ENCODE measurements at regions not wholly inside any gene's neighbourhood (a gene's known extent, or its start where the extent isn't known, plus 50 kb on each side); places are given as distances from the start of the nearest gene placed in this dataset.

- TF ChIP-seq CTCF (conservative IDR thresholded peaks at IDR 0.05), result no peak
- Histone ChIP-seq H3K27me3 (ENCODE audit: control insufficient read depth, insufficient read depth, low read length, poor library complexity, severe bottlenecking) (no peaks in the 10 kb centered on the region), H3K9ac (ENCODE audit: extremely low read depth, low read length, poor library complexity, severe bottlenecking) (no peak overlapping the region), H3K4me1 (ENCODE audit: control insufficient read depth, insufficient read depth, low read length) (no peaks in the 10 kb centered on the region), H3K36me3 (ENCODE audit: control insufficient read depth, insufficient read depth, low read length) (no peaks in the 10 kb centered on the region), H3K4me3 (ENCODE audit: low read length) (no peak overlapping the region), H3K9me3 (ENCODE audit: control insufficient read depth, low read length) (peaks cover 4% of the 10 kb centered on the region), H3K27ac (ENCODE audit: low read depth, low read length) (no peak overlapping the region)
- no peaks in the 10 kb centered on the region for H3K36me3 Mint-ChIP-seq (ENCODE audit: low read depth)
- no peak overlapping the region for H3K4me3 Mint-ChIP-seq
- no peak overlapping the region for H3K27ac Mint-ChIP-seq
- peaks cover 15% of the 10 kb centered on the region for H3K9me3 Mint-ChIP-seq
- 86 to 100% methylated on average over 1 of the region's 1 CpG for WGBS, 2 experiments (ENCODE audit: insufficient coverage in 1 of 2, insufficient read length in 1 of 2)
- H3K27me3 Mint-ChIP-seq (ENCODE audit: insufficient read depth), result no peaks in the 10 kb centered on the region
- no peak for DNase-seq
- H3K4me1 Mint-ChIP-seq, result peaks cover 2% of the 10 kb centered on the region
These were observed 123.9 kb upstream of the PMCH start for GRCh38 chr12:102321305-102322082.

GRCh38 chr12:102317155-102317554, 119.5 kb upstream of the PMCH start:
- Mint-ChIP-seq H3K9me3 (peaks cover 5% of the 10 kb centered on the region), H3K4me3 (no peak overlapping the region), H3K4me1 (no peaks in the 10 kb centered on the region), H3K27ac (no peak overlapping the region), H3K36me3 (ENCODE audit: low read depth) (no peaks in the 10 kb centered on the region), H3K27me3 (ENCODE audit: insufficient read depth) (no peaks in the 10 kb centered on the region)
- no peak for TF ChIP-seq CTCF (conservative IDR thresholded peaks at IDR 0.05)
- Histone ChIP-seq H3K4me1 (ENCODE audit: control insufficient read depth, insufficient read depth, low read length) (no peaks in the 10 kb centered on the region), H3K4me3 (ENCODE audit: low read length) (no peak overlapping the region), H3K27ac (ENCODE audit: low read depth, low read length) (no peak overlapping the region), H3K36me3 (ENCODE audit: control insufficient read depth, insufficient read depth, low read length) (no peaks in the 10 kb centered on the region), H3K27me3 (ENCODE audit: control insufficient read depth, insufficient read depth, low read length, poor library complexity, severe bottlenecking) (no peaks in the 10 kb centered on the region), H3K9ac (ENCODE audit: extremely low read depth, low read length, poor library complexity, severe bottlenecking) (no peak overlapping the region), H3K9me3 (ENCODE audit: control insufficient read depth, low read length) (peaks cover 4% of the 10 kb centered on the region)
- 97% methylated on average over 4 of the region's 4 CpGs; no CpG with 5 or more reads in 1 of the 2 experiments for WGBS, 2 experiments (ENCODE audit: insufficient coverage in 1 of 2, insufficient read length in 1 of 2)
- DNase-seq, result no peak

- Mint-ChIP-seq H3K27ac (no peak overlapping the region), H3K27me3 (ENCODE audit: insufficient read depth) (no peaks in the 10 kb centered on the region), H3K4me3 (no peak overlapping the region), H3K36me3 (ENCODE audit: low read depth) (no peaks in the 10 kb centered on the region), H3K4me1 (no peaks in the 10 kb centered on the region), H3K9me3 (peaks cover 5% of the 10 kb centered on the region)
- DNase-seq, result no peak
- Histone ChIP-seq H3K27ac (ENCODE audit: low read depth, low read length) (no peak overlapping the region), H3K9me3 (ENCODE audit: control insufficient read depth, low read length) (peaks cover 3% of the 10 kb centered on the region), H3K36me3 (ENCODE audit: control insufficient read depth, insufficient read depth, low read length) (no peaks in the 10 kb centered on the region), H3K4me3 (ENCODE audit: low read length) (no peak overlapping the region), H3K9ac (ENCODE audit: extremely low read depth, low read length, poor library complexity, severe bottlenecking) (no peak overlapping the region), H3K27me3 (ENCODE audit: control insufficient read depth, insufficient read depth, low read length, poor library complexity, severe bottlenecking) (no peaks in the 10 kb centered on the region), H3K4me1 (ENCODE audit: control insufficient read depth, insufficient read depth, low read length) (no peaks in the 10 kb centered on the region)
- no peak for TF ChIP-seq CTCF (conservative IDR thresholded peaks at IDR 0.05)
- 83 to 89% methylated on average over 1 to 2 of the region's 2 CpGs for WGBS, 2 experiments (ENCODE audit: insufficient coverage in 1 of 2, insufficient read length in 1 of 2)
These were observed 119.1 kb upstream of the PMCH start for GRCh38 chr12:102316723-102317122.

Data from endodermal cell (in vitro differentiated cells).